ENCODE measurements at regions not wholly inside any gene's neighbourhood (a gene's known extent, or its start where the extent isn't known, plus 50 kb on each side); places are given as distances from the start of the nearest gene placed in this dataset.

DNA sequence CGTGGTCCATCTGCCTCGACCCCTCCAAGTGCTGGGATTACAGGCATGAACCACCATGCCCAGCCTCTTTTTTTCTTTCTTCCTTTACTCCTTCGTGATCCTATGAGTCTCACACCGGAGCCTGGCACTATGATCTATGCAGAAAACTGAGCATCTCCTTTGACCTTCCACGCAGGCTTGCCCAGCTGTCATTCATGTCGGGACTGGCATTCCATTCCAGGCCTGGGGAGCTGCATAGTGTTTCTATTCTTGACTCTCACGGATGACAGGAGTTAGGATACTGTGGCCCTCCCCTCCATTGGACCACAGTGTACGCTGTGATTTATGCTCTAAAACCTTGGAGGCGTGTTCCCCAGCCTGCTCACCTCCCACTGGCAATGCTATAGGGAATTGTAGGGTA, 611.8 kb downstream of the BRD1 start:
- no peak overlapping the region for H3K4me3 ChIP-seq (ENCODE audit: control extremely low read depth in 1 of 5, extremely low read depth in 1 of 5, insufficient read depth in 1 of 5, low read depth in 2 of 5, low read length in 4 of 5)
- H3K9me3 ChIP-seq (ENCODE audit: control extremely low read depth in 1 of 3, control insufficient read depth in 2 of 3, insufficient read depth in 1 of 3, low read length in 2 of 3): peaks cover 0 to 20% (median 4%) of the 10 kb centered on the region in 3 donors
- CTCF ChIA-PET: no interaction called here
- no peaks in the 10 kb centered on the region for H4K20me1 ChIP-seq (ENCODE audit: control insufficient read depth, insufficient read depth, low read length, poor library complexity, severe bottlenecking)
- TF ChIP-seq, protein P1, sequence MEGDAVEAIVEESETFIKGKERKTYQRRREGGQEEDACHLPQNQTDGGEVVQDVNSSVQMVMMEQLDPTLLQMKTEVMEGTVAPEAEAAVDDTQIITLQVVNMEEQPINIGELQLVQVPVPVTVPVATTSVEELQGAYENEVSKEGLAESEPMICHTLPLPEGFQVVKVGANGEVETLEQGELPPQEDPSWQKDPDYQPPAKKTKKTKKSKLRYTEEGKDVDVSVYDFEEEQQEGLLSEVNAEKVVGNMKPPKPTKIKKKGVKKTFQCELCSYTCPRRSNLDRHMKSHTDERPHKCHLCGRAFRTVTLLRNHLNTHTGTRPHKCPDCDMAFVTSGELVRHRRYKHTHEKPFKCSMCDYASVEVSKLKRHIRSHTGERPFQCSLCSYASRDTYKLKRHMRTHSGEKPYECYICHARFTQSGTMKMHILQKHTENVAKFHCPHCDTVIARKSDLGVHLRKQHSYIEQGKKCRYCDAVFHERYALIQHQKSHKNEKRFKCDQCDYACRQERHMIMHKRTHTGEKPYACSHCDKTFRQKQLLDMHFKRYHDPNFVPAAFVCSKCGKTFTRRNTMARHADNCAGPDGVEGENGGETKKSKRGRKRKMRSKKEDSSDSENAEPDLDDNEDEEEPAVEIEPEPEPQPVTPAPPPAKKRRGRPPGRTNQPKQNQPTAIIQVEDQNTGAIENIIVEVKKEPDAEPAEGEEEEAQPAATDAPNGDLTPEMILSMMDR (IDR thresholded peaks at IDR 0.05): no peak
- no peak for TF ChIP-seq EZH2 (IDR thresholded peaks at IDR 0.05; ENCODE audit: borderline replicate concordance, insufficient read depth, low read depth, low read length, poor library complexity, severe bottlenecking)
- Mint-ChIP-seq H3K27ac (no peak overlapping the region), H3K4me3 (no peak overlapping the region), H3K27me3 (peaks cover 13% of the 10 kb centered on the region), H3K9me3 (ENCODE audit: insufficient read depth) (peaks cover 15% of the 10 kb centered on the region), H3K4me1 (no peaks in the 10 kb centered on the region)
- DNase-seq (no peak), ATAC-seq (ENCODE audit: low read depth) (no peak)
- WGBS (ENCODE audit: insufficient coverage): 80% methylated on average over 8 of the region's 9 CpGs
- H3K4me2 ChIP-seq (replicated peaks; ENCODE audit: low read depth, low read length, poor library complexity, severe bottlenecking): no peak overlapping the region
- H3K9ac ChIP-seq (ENCODE audit: low read length): no peak overlapping the region
- no peaks in the 10 kb centered on the region for H3K4me1 ChIP-seq (ENCODE audit: control insufficient read depth in 2 of 2, insufficient read depth in 2 of 2, low read length in 2 of 2)
- H3K27me3 ChIP-seq (replicated peaks in 1 of 4; ENCODE audit: control extremely low read depth in 1 of 4, control insufficient read depth in 3 of 4, insufficient read depth in 4 of 4, low read length in 3 of 4): peaks cover 0 to 4% (median 0%) of the 10 kb centered on the region in 4 experiments
- no peak overlapping the region for H3K27ac ChIP-seq (ENCODE audit: low read length in 2 of 2)
- H3K36me3 ChIP-seq (replicated peaks in 1 of 2; ENCODE audit: control extremely low read depth in 1 of 2, control insufficient read depth in 1 of 2, extremely low read depth in 1 of 2, insufficient read depth in 2 of 2, low read length in 1 of 2): no peaks in the 10 kb centered on the region
- H2AFZ ChIP-seq (ENCODE audit: insufficient read depth, low read depth, low read length, poor library complexity, severe bottlenecking): no peak overlapping the region
- intact Hi-C loops (cut with micrococcal nuclease): no loop called here
- H3K79me2 ChIP-seq (ENCODE audit: control insufficient read depth, insufficient read depth, low read length): no peaks in the 10 kb centered on the region
- POLR2A ChIA-PET: no interaction called here

DNA sequence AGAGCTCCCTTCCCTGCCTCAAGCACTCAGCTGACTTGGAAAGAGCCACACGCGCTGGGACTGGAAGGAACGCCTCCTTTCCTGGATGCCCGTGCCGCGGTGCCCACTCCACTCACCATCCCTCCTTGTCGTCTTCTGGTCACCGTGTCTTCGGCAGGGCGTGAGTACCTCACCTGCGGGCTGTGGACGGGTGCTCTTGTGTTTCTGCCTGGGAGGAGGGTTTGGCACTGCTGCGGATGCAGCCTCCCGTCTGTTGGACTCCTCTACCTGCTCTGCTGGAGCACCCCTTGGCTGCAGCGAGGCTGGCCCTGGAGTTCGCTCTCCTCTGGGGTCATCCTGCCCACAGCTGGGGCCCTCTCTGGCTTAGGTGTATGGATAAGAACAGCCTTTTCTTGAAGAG, 612.7 kb downstream of the BRD1 start:
- intact Hi-C loops (cut with micrococcal nuclease): no loop called here
- H3K4me1 ChIP-seq (ENCODE audit: control insufficient read depth in 2 of 2, insufficient read depth in 2 of 2, low read length in 2 of 2): no peaks in the 10 kb centered on the region
- no peaks in the 10 kb centered on the region for H4K20me1 ChIP-seq (ENCODE audit: control insufficient read depth, insufficient read depth, low read length, poor library complexity, severe bottlenecking)
- no peaks in the 10 kb centered on the region for H3K4me1 Mint-ChIP-seq
- CTCF ChIA-PET: no interaction called here
- WGBS (ENCODE audit: insufficient coverage): 89% methylated on average over 9 of the region's 16 CpGs
- POLR2A ChIA-PET: no interaction called here
- H3K9me3 Mint-ChIP-seq (ENCODE audit: insufficient read depth): peaks cover 15% of the 10 kb centered on the region
- no peaks in the 10 kb centered on the region for H3K79me2 ChIP-seq (ENCODE audit: control insufficient read depth, insufficient read depth, low read length)
- H3K9me3 ChIP-seq (ENCODE audit: control extremely low read depth in 1 of 3, control insufficient read depth in 2 of 3, insufficient read depth in 1 of 3, low read length in 2 of 3): peaks cover 0 to 20% (median 4%) of the 10 kb centered on the region in 3 donors
- ATAC-seq (ENCODE audit: low read depth) (no peak), DNase-seq (no peak)
- no peak overlapping the region for H2AFZ ChIP-seq (ENCODE audit: insufficient read depth, low read depth, low read length, poor library complexity, severe bottlenecking)
- H3K4me2 ChIP-seq (replicated peaks; ENCODE audit: low read depth, low read length, poor library complexity, severe bottlenecking): no peak overlapping the region
- no peak overlapping the region for H3K9ac ChIP-seq (ENCODE audit: low read length)
- TF ChIP-seq, protein P1 (IDR thresholded peaks at IDR 0.05): no peak
- no peak for TF ChIP-seq EZH2 (IDR thresholded peaks at IDR 0.05; ENCODE audit: borderline replicate concordance, insufficient read depth, low read depth, low read length, poor library complexity, severe bottlenecking)
- H3K27me3 Mint-ChIP-seq: peaks cover 13% of the 10 kb centered on the region
- no peaks in the 10 kb centered on the region for H3K36me3 ChIP-seq (replicated peaks in 1 of 2; ENCODE audit: control extremely low read depth in 1 of 2, control insufficient read depth in 1 of 2, extremely low read depth in 1 of 2, insufficient read depth in 2 of 2, low read length in 1 of 2)
- H3K4me3 ChIP-seq (ENCODE audit: control extremely low read depth in 1 of 5, extremely low read depth in 1 of 5, insufficient read depth in 1 of 5, low read depth in 2 of 5, low read length in 4 of 5): no peak overlapping the region
- H3K27me3 ChIP-seq (replicated peaks in 1 of 4; ENCODE audit: control extremely low read depth in 1 of 4, control insufficient read depth in 3 of 4, insufficient read depth in 4 of 4, low read length in 3 of 4): peaks cover 0 to 4% (median 0%) of the 10 kb centered on the region in 4 experiments
- H3K27ac ChIP-seq (ENCODE audit: low read length in 2 of 2): no peak overlapping the region
- no peak overlapping the region for H3K4me3 Mint-ChIP-seq
- no peak overlapping the region for H3K27ac Mint-ChIP-seq
